ENCODE measurements at regions not wholly inside any gene's neighbourhood (a gene's known extent, or its start where the extent isn't known, plus 50 kb on each side); places are given as distances from the start of the nearest gene placed in this dataset.

GRCh38 chr4:167987285-167987684 lies 105.1 kb upstream of the ANXA10 start:
- TF ChIP-seq CREM (CRISPR knock-in tag; IDR thresholded peaks at IDR 0.05) (no peak), CTCF (IDR thresholded peaks at IDR 0.05) (no peak), MAX (CRISPR knock-in tag; IDR thresholded peaks at IDR 0.05) (no peak), E2F1 (CRISPR knock-in tag; IDR thresholded peaks at IDR 0.05) (no peak), ATF6 (CRISPR knock-in tag; IDR thresholded peaks at IDR 0.05) (no peak), ZNF396 (CRISPR knock-in tag; IDR thresholded peaks at IDR 0.05; ENCODE audit: borderline replicate concordance) (no peak), STAT6 (CRISPR knock-in tag; conservative IDR thresholded peaks at IDR 0.05; ENCODE audit: low read depth) (no peak)
